Activated T-cell treated with anti-CD3 and anti-CD28 coated beads, Interleukin-2, amount 50 U/mL, for 48 hours (primary cell): ENCODE measurements at regions not wholly inside any gene's neighbourhood (a gene's known extent, or its start where the extent isn't known, plus 50 kb on each side); places are given as distances from the start of the nearest gene placed in this dataset.

ENCODE experiments used
- DNase-seq, 2 experiments: peaks; one replicate each; pipeline ENCODE4 v3.0.0-alpha.2; 2020

- no peak for DNase-seq
Measured at GRCh38 chr16:27720731-27721530, 171.0 kb downstream of the KATNIP start.

- DNase-seq, result no peak
Measured at GRCh38 chr16:27721531-27722181, 171.7 kb downstream of the KATNIP start.

- DNase-seq, result no peak
Measured at GRCh38 chr16:27722207-27722606, 172.3 kb downstream of the KATNIP start.

- no peak for DNase-seq
Measured at GRCh38 chr16:27722892-27723450, 173.0 kb downstream of the KATNIP start.

- DNase-seq, result no peak
Measured at GRCh38 chr16:27723711-27724481, 174.0 kb downstream of the KATNIP start.

- DNase-seq, result no peak
Measured at GRCh38 chr16:27724482-27725235, 174.7 kb downstream of the KATNIP start.

- no peak for DNase-seq
Measured at GRCh38 chr16:27725236-27726000, 175.5 kb downstream of the KATNIP start.

GRCh38 chr16:27726621-27727261, 176.8 kb downstream of the KATNIP start:
- DNase-seq, result no peak

- DNase-seq, result no peak
Measured at GRCh38 chr16:27727941-27728340, 178.0 kb downstream of the KATNIP start.

- no peak for DNase-seq
Measured at GRCh38 chr16:27728691-27729090, 178.7 kb downstream of the KATNIP start.

- DNase-seq, result no peak
Measured at GRCh38 chr16:27729516-27730304, 179.8 kb downstream of the KATNIP start.

GRCh38 chr16:27730661-27731210, 180.8 kb downstream of the KATNIP start:
- DNase-seq, result no peak

- DNase-seq, result no peak
Measured at GRCh38 chr16:27735031-27735430, 185.1 kb downstream of the KATNIP start.

GRCh38 chr16:27736431-27736830, 186.5 kb downstream of the KATNIP start:
- DNase-seq, result no peak

- DNase-seq, result no peak
Measured at GRCh38 chr16:27737513-27737912, 187.6 kb downstream of the KATNIP start.
